NT2/D1 (cell line): ENCODE measurements at regions not wholly inside any gene's neighbourhood (a gene's known extent, or its start where the extent isn't known, plus 50 kb on each side); places are given as distances from the start of the nearest gene placed in this dataset.
"Not testable (repeated sequence)": the region's sequence is repeated elsewhere in the genome, so short reads cannot be mapped to it uniquely, and the experiment has no call there.

Source experiments
- DNase-seq: peaks from one replicate; pipeline ENCODE4 v3.0.0-alpha.2; 2011; ENCODE audit warnings: low read depth, low spot score
- H3K27me3 ChIP-seq: 2 replicates; pipeline ENCODE4 v1.6.0; 2011; ENCODE audit warnings: mild to moderate bottlenecking; ENCODE audit not compliant: insufficient read length, insufficient read depth
- H3K36me3 ChIP-seq: 2 replicates; pipeline ENCODE4 v1.6.1; 2011; ENCODE audit warnings: mild to moderate bottlenecking, low read length, mixed read lengths; ENCODE audit not compliant: insufficient read depth, insufficient read length
- H3K4me1 ChIP-seq: 2 replicates; pipeline ENCODE4 v1.5.1; 2011; ENCODE audit not compliant: insufficient read depth, insufficient read length
- H3K4me3 ChIP-seq: 2 replicates; pipeline ENCODE4 v1.5.1; 2011; ENCODE audit warnings: low read depth; ENCODE audit not compliant: insufficient read length
- H3K9ac ChIP-seq: 2 replicates; pipeline ENCODE4 v1.6.0; 2011; ENCODE audit warnings: low read depth; ENCODE audit not compliant: insufficient read length
- H3K9me3 ChIP-seq: 2 replicates; pipeline ENCODE4 v1.5.1; 2011; ENCODE audit warnings: mild to moderate bottlenecking, low read length; ENCODE audit not compliant: insufficient read depth
- SUZ12 ChIP-seq: IDR thresholded peaks from 2 replicates; pipeline ENCODE4 v1.6.1; 2011; ENCODE audit not compliant: insufficient read length, insufficient read depth; ENCODE audit errors: extremely low read depth
- YY1 ChIP-seq: IDR thresholded peaks from 2 replicates; pipeline ENCODE4 v1.6.1; 2011; ENCODE audit not compliant: insufficient read length, insufficient read depth
- ZNF274 ChIP-seq: IDR thresholded peaks from 2 replicates; pipeline ENCODE4 v1.6.1; 2011; ENCODE audit warnings: mild to moderate bottlenecking, low read depth, low read length

GRCh38 chr1:214095896-214096295 lies 108.1 kb downstream of the PROX1 start:
- not testable (repeated sequence) for H3K4me3 ChIP-seq, H3K27me3 ChIP-seq, DNase-seq, H3K36me3 ChIP-seq, H3K9me3 ChIP-seq, H3K4me1 ChIP-seq, H3K9ac ChIP-seq

DNA sequence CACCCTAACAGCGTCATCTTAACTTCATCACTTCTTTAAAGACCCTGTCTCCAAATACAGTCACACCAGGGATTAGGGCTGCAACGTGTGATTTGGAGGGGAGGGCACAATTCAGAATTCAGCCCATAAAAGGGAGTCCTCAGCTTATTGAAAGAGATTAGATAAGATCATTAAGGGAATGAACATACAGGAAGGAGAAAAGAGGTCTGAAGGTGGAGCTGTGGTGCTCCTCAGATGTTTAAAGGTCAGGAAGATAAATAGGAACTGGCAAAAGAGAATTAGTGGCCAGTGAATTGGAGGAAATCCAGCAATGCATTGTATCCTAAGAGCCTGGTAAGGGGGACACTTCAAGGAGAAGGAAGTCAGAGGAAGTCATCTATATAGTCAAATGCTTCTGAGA lies 113.5 kb downstream of the PROX1 start:
- H3K9ac ChIP-seq: no peak overlapping the region
- TF ChIP-seq ZNF274: no peak
- no peak for TF ChIP-seq YY1
- no peak for TF ChIP-seq SUZ12

DNA sequence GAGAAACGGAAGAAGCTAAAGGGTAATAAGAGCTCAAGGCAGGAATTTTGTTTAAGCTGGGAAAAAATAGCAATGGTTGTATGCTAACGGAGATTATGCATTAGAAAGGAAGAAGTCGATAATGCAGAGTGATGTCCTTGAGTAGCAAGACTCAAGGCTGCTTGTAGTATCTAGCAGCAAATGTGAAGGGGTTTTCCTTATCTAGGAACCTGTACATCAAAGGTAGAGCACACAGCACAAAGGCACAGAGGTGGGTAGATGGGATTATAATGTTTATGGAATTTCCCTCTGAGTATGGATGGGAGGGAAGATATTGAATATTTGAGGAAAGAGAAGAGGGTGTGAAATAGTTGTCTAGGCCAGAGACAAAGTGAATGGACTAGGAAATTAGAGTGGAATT lies 114.1 kb downstream of the PROX1 start:
- Histone ChIP-seq H3K36me3 (no peaks in the 10 kb centered on the region), H3K4me1 (no peaks in the 10 kb centered on the region), H3K9ac (no peak overlapping the region), H3K4me3 (no peak overlapping the region), H3K9me3 (peaks cover 15% of the 10 kb centered on the region), H3K27me3 (no peaks in the 10 kb centered on the region)
- no peak for DNase-seq
- no peak for TF ChIP-seq ZNF274

More for the DNA sequence above, 113.5 kb downstream of the PROX1 start:
- Histone ChIP-seq H3K4me1 (no peaks in the 10 kb centered on the region), H3K27me3 (no peaks in the 10 kb centered on the region), H3K9me3 (peaks cover 15% of the 10 kb centered on the region), H3K4me3 (no peak overlapping the region), H3K36me3 (no peaks in the 10 kb centered on the region)
- DNase-seq: no peak

DNA sequence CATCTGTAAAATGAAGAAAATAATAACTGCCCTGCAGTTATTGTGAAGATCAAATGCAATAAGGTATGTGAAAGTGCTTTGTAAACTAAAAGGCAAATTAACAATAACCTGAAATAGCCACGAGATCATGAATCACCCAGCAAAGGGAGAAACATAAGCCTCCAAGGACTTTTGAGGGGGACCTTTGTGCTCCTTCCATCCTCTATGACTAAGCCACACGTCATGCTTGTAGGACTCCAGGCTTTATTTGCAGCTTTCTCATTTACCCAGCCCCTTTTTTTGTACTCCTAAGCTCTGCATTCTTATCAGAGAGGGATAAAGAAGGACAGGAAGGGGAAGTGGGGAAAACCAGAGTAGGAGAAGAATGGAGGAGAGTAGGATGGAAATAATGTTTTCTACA lies 115.1 kb downstream of the PROX1 start:
- Histone ChIP-seq H3K4me1 (no peaks in the 10 kb centered on the region), H3K36me3 (no peaks in the 10 kb centered on the region), H3K9ac (no peak overlapping the region), H3K4me3 (no peak overlapping the region), H3K9me3 (peaks cover 15% of the 10 kb centered on the region), H3K27me3 (no peaks in the 10 kb centered on the region)
- TF ChIP-seq ZNF274 (no peak), YY1 (no peak), SUZ12 (no peak)
- DNase-seq: no peak

DNA sequence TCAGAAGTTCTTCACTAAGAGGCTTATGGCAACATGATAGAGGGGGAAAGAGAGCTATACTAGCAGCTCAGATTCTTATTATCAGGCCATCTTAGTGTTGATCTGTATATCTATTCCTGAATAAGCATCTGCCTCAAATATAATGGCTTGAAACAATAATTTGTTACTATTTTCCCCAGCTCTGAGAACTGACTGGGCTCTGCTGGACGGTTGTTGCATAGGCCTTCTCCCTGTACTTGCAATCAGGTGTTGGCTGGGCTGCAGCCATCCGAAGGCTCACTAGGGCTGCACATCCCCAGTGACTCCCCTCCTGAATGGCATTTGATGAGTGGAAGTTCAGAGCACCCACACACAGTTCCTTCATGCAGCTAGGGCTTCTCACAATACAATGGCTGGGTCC lies 116.0 kb downstream of the PROX1 start:
- TF ChIP-seq YY1 (no peak), SUZ12 (no peak), ZNF274 (no peak)
- Histone ChIP-seq H3K4me3 (no peak overlapping the region), H3K9me3 (peaks cover 15% of the 10 kb centered on the region), H3K4me1 (no peaks in the 10 kb centered on the region), H3K27me3 (no peaks in the 10 kb centered on the region), H3K9ac (no peak overlapping the region), H3K36me3 (no peaks in the 10 kb centered on the region)
- no peak for DNase-seq

GRCh38 chr1:214106375-214106774 lies 118.6 kb downstream of the PROX1 start:
- no peaks in the 10 kb centered on the region for H3K36me3 ChIP-seq
- peaks cover 3% of the 10 kb centered on the region for H3K27me3 ChIP-seq
- H3K9me3 ChIP-seq: peaks cover 15% of the 10 kb centered on the region
- TF ChIP-seq ZNF274: no peak
- H3K9ac ChIP-seq: no peak overlapping the region
- no peak overlapping the region for H3K4me3 ChIP-seq
- H3K4me1 ChIP-seq: no peaks in the 10 kb centered on the region
- DNase-seq: no peak

DNA sequence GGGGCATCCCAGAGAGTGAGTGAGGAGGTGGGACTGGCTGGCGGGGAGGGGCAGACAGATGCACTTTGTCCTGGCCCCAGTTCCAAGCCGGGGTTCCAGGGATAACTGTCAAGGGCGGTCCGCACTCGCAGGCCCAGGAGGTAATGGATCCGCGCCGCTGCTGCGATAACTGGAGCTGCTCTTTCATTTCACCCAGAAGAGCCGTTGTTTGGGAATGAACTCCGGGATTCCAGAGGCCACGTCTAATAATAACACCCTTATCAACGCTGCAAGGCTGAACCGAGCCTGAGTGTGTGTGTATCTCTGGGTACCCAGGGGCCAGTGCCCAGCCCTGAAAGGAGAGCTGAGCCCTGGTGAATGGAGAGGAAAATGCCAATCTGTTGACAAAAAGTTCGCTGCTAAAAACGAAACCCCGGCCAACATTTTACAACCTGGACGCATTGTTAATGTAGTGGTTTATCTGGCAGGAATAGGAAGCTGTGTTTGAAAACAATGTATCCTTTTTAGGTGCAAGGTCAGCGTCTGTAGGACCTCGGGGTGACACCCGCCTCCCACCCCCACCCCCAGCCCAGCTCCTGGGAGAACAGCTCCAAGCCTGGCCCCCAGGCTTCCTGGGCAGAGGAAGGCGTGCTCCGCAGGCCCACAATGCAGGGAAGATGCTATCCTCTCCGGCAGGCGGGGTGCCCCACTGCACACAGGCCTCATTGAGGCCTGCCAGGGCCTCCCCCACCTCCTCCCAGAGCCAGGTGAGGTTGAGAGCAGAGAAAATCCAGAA lies 119.7 kb downstream of the PROX1 start:
- Histone ChIP-seq H3K9ac (peak overlapping the region; percentile 7), H3K9me3 (peaks cover 15% of the 10 kb centered on the region), H3K36me3 (no peaks in the 10 kb centered on the region), H3K4me1 (no peaks in the 10 kb centered on the region), H3K27me3 (peaks cover 3% of the 10 kb centered on the region), H3K4me3 (peak overlapping the region; percentile 13)
- DNase-seq: no peak
- TF ChIP-seq ZNF274: no peak
- no peak for TF ChIP-seq YY1
- TF ChIP-seq SUZ12: no peak

GRCh38 chr1:214108097-214108446 lies 120.3 kb downstream of the PROX1 start:
- peaks cover 3% of the 10 kb centered on the region for H3K27me3 ChIP-seq
- peak overlapping the region; percentile 7 for H3K9ac ChIP-seq
- H3K36me3 ChIP-seq: no peaks in the 10 kb centered on the region
- TF ChIP-seq YY1: no peak
- no peak for TF ChIP-seq SUZ12
- no peak for TF ChIP-seq ZNF274
- H3K9me3 ChIP-seq: peaks cover 15% of the 10 kb centered on the region
- H3K4me3 ChIP-seq: no peak overlapping the region
- peak; percentile 74 for DNase-seq
- no peaks in the 10 kb centered on the region for H3K4me1 ChIP-seq
